HG03432 (cell line): ENCODE measurements at regions not wholly inside any gene's neighbourhood (a gene's known extent, or its start where the extent isn't known, plus 50 kb on each side); places are given as distances from the start of the nearest gene placed in this dataset.

ENCODE experiments used
- ATAC-seq: cut with Tn5 transposase; IDR thresholded peaks from one replicate; pipeline ENCODE4 v1.9.1; 2021; ENCODE audit warnings: mild to moderate bottlenecking, moderate library complexity; ENCODE audit not compliant: unreplicated experiment

DNA sequence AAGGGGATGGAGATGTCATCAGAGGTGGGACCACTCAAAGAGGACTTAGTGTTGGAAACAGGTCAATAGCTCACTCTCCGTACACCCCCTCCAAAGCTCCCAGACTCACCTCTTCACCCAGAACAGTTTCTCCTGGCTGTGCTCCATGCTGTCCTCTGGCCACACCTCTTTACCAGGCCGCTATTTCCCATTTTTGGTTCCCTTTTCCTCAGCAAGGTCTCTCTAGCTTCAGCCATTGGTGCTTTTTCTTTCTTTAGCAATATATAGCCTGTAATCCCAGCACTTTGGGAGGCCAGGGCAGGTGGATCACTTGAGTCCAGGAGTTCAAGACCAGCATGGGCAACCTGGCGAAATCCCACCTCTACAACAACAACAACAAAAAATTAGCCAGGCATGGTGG is 123.6 kb upstream of the SMAD3 start:
- ATAC-seq, result no peak

- no peak for ATAC-seq
Measured at GRCh38 chr15:66942649-66943390, 122.6 kb upstream of the SMAD3 start.

DNA sequence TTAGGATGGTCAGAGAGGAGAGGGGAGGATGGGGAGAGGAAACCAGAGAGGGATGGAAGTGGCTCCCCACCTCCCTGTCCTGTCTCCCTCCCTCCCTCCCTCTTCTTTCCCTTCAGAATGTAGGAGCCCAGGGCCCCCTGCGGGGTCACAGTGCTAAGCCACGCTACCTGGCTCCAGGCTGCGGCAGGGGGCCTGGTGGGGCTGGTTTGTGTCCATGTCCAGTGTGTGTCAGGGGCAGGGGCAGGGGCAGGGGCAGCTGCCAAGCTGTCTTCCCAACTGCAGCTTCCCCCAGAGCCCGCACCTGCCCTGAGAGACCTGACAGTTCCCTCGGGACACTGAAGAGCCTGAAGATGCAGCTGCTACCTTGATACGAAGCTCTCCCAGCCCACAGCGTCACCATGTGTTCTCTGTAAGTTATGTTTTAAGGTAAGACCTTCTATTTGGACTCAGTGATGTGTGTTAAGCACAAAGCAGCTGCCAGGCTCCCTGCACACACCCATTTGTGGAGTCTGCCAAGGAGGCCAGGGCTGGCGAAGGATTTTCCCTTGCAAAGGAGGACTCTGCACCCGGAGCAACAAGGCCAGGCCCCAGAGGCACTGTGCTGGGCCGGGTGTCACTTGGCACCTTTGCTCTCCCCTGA is 121.8 kb upstream of the SMAD3 start:
- ATAC-seq, result no peak

DNA sequence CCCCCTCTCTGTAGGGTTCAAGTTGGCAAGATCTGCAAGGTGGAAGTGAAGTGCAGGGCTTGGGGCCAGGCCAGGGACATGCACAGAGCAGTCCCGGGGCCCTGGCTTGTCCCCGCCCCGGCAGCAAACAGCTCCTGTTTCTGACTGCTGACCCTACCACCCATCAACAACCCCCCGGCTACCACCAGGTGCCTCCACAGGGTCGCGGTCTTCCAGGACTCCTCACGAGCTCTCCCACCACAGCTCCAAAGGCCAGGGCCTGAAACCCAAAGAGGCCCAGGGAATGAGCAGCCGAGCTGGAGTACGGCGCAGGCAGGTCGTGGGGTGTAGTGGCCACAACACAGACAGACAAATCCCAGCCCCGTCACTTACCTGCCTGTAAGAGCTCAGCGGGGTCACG is 121.3 kb upstream of the SMAD3 start:
- ATAC-seq, result no peak

DNA sequence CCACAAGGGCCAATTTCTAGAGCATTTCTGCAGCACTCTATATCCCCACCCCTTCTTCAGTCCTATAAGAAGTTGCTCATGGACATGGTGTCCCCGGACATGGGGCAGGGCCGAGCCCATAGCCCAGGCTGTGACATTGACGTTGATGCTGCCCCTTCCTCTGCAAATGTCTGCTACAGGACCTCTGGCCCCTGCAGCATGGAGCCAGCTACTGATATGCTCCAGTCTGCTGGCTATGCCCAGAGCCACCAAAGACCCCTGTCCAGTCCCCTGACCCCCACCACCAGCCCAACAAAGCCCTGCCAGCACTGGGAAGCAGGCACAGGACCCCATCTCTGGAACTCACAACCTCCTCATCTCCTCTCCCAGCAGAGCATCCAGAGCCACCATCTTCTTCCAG is 120.1 kb upstream of the SMAD3 start:
- ATAC-seq, result no peak

DNA sequence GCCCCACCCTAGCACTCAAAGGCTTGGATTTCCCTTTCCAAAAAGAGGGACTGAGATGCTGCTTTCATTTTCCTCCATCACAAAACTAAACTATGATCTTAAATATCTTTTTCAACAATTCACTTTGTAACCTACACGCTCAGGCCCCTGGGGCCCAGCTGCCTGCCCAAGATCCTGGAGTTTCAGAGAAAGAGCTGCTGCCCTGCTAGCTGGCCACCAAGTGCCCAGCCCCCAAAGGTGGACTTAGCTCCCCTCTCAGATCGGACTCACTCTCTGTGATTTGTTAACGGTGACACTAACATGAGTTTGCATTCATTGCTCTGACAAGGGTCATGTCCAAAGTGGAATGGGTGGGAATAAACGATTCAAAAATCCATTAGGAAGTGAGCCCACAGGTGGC is 119.6 kb upstream of the SMAD3 start:
- no peak for ATAC-seq

- ATAC-seq, result no peak
Measured at GRCh38 chr15:66946578-66947164, 118.7 kb upstream of the SMAD3 start.

DNA sequence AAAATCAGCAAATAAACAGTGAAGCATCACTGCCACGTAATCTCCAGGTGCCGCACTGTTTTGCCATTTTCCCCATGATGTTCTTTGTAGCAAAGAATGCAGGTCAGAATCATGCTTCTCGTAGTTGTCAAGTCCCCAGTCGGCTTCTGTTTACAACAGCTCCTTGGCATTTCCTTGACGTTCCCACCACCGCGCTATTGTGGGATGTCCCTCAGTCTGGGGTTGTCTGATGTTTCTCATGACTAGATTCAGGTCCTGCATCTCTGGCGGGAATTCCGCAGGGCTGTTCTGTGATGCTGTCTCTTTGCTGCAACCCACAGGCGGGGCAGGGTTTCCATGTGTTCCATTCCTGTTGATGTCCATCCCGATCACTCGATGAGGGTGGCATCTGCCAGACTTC is 117.9 kb upstream of the SMAD3 start:
- ATAC-seq, result no peak

DNA sequence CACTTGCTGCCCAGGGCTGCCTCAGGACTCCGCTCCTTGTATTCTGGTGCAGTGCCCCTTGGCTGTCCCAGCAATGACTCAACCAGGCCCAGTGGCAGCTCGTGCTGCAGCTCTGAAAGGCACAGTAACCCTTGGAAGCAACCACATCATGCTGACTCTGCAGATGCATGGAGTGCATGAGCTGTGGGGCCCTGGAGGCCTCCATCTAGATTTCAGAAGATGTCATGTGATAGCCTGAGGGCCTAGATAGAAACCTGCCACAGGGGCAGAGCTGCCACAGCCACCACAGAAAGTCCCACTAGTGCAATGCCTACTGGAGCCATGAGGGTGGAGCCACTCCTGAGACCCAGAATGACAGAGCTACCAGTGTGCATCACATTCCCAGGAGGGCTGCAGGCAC is 117.1 kb upstream of the SMAD3 start:
- ATAC-seq, result no peak

GRCh38 chr15:66950114-66950513 is 115.3 kb upstream of the SMAD3 start:
- no peak for ATAC-seq

DNA sequence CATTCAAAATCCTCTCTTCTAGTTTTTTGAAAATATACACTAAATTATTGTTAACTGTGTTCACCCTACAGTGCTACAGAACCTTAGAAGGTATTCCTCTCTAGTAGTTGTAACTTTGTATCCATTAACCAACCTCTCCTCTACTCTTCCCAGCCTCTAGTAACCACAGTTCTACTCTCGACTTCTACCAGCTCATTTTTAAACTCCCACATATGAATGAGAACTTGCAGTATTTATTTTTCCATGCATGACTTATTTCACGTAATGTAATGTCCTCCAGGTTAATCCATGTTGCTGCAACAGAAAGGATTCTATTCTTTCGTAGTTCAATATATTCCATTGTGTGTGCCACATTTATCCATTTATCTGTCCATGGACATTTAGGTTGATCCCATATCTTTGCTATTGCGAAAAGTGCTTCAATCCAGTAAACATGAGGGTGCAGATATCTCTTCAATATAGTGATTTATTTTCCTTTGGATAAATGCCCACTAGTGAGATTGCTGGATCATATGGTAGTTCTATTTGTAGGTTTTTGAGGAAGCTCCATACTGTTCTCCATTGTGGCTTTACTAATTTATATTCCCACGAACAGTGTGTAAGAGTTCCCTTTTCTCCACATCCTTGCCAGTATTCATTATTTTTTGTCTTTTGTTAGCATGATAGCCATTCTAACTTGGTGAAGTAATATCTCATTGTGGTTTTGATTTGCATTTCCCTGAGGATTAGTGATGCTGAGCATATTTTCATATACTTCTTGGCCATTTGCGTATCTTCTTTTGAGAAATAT is 113.7 kb upstream of the SMAD3 start:
- ATAC-seq, result no peak

- ATAC-seq, result no peak
Measured at GRCh38 chr15:66952756-66953522, 112.5 kb upstream of the SMAD3 start.

GRCh38 chr15:66953523-66954229 is 111.7 kb upstream of the SMAD3 start:
- no peak for ATAC-seq

- no peak for ATAC-seq
Measured at GRCh38 chr15:66954601-66955000, 110.8 kb upstream of the SMAD3 start.

- ATAC-seq, result no peak
Measured at GRCh38 chr15:66955001-66955516, 110.3 kb upstream of the SMAD3 start.

- ATAC-seq, result no peak
Measured at GRCh38 chr15:66955871-66956585, 109.4 kb upstream of the SMAD3 start.

DNA sequence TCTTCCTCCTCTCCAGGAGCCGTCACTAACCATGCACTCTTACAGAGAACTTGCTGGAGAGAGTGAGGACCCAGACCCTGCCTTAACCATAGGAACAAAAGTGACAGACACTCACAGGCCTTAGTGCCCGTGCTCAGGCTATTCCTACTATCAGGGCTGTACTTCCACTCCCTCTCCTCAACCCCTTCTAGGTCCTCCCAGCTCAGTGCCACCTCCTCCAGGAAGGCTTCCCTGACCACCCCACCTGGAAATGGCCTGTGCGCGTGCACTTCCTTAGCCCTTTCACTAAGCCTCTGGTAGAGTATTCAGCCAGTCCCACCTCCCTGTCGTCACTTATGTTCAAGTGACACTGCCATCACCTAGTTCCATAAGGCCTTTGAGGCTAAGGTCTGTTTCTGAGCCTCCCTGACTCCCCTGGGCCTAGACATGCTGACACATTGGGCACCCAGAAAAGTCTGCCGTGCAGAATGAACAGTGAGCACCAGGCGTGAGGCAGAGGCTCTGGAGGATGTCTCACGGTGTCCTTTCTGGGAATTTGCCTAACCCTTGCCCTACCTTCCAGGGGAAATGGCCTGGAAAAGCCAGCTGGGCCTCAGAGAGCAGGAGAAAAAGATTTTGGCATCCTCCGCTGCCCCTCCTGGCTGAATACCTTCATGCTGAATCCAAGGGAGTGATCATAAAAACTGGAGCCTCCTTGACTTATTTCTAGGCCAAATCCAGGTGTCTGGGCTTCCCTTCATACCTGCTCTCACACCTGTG is 108.6 kb upstream of the SMAD3 start:
- ATAC-seq, result no peak

- no peak for ATAC-seq
Measured at GRCh38 chr15:66957431-66957720, 108.0 kb upstream of the SMAD3 start.

- no peak for ATAC-seq
Measured at GRCh38 chr15:66959066-66959465, 106.3 kb upstream of the SMAD3 start.
